Epithelial cell of proximal tubule (primary cell): ENCODE measurements at regions not wholly inside any gene's neighbourhood (a gene's known extent, or its start where the extent isn't known, plus 50 kb on each side); places are given as distances from the start of the nearest gene placed in this dataset.
"Not testable (repeated sequence)": the region's sequence is repeated elsewhere in the genome, so short reads cannot be mapped to it uniquely, and the experiment has no call there.

Source experiments
- DNase-seq: peaks from one replicate; pipeline ENCODE4 v3.0.0-alpha.2; 2011; ENCODE audit warnings: low read depth
- H3K4me3 ChIP-seq: 2 replicates; pipeline ENCODE4 v1.5.1; 2011; ENCODE audit warnings: low read depth, mild to moderate bottlenecking, low read length
- TF ChIP-seq, protein P1 (sequence below): conservative IDR thresholded peaks from 2 replicates; pipeline ENCODE4 v1.5.1; 2012; ENCODE audit warnings: low read depth, mild to moderate bottlenecking, low read length

GRCh38 chr14:85344847-85345570 lies 184.9 kb upstream of the FLRT2 start:
- no peak for DNase-seq
- TF ChIP-seq, protein P1, sequence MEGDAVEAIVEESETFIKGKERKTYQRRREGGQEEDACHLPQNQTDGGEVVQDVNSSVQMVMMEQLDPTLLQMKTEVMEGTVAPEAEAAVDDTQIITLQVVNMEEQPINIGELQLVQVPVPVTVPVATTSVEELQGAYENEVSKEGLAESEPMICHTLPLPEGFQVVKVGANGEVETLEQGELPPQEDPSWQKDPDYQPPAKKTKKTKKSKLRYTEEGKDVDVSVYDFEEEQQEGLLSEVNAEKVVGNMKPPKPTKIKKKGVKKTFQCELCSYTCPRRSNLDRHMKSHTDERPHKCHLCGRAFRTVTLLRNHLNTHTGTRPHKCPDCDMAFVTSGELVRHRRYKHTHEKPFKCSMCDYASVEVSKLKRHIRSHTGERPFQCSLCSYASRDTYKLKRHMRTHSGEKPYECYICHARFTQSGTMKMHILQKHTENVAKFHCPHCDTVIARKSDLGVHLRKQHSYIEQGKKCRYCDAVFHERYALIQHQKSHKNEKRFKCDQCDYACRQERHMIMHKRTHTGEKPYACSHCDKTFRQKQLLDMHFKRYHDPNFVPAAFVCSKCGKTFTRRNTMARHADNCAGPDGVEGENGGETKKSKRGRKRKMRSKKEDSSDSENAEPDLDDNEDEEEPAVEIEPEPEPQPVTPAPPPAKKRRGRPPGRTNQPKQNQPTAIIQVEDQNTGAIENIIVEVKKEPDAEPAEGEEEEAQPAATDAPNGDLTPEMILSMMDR, result no peak
- H3K4me3 ChIP-seq, result no peak overlapping the region

DNA sequence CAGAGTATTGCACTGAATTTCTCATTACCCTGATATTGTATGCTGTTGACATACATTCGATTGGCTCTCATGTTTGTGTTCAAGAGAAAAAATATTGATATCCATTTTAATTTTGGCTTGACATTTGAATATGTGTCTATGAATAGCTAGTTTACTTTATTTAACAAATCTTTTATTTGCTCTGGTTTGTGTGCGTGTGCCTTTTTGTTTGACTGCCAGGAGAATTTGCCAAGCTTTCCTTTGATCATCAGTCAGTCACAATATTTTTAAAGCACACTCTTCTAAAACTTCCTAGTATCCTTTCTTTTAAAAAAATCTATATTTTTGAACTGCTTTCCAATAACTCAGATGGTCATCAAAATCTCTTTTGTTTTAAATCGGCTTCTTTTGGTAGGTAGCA lies 179.3 kb upstream of the FLRT2 start:
- no peak overlapping the region for H3K4me3 ChIP-seq
- TF ChIP-seq, protein P1, result no peak
- DNase-seq, result no peak

DNA sequence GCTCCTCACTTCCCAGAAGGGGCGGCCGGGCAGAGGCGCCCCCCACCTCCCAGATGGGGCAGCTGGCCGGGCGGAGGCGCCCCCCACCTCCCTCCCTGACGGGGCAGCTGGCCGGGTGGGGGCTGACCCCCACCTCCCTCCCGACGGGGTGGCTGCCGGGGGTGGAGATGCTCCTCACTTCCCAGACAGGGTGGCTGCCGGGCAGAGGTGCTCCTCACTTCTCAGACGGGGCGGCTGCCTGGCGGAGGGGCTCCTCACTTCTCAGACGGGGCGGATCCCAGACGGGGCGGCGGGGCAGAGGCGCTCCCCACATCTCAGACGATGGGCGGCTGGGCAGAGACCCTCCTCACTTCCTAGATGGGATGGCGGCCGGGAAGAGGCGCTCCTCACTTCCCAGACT lies 177.4 kb upstream of the FLRT2 start:
- not testable (repeated sequence) for H3K4me3 ChIP-seq, DNase-seq

- no peak overlapping the region for H3K4me3 ChIP-seq
- no peak for DNase-seq
- TF ChIP-seq, protein P1, result no peak
These were observed 172.8 kb upstream of the FLRT2 start for GRCh38 chr14:85357120-85357519.

- TF ChIP-seq, protein P1, result no peak
- no peak for DNase-seq
- no peak overlapping the region for H3K4me3 ChIP-seq
These were observed 171.7 kb upstream of the FLRT2 start for GRCh38 chr14:85358136-85358785.

GRCh38 chr14:85359505-85359904 lies 170.4 kb upstream of the FLRT2 start:
- TF ChIP-seq, protein P1, result no peak
- no peak for DNase-seq
- H3K4me3 ChIP-seq, result no peak overlapping the region

- H3K4me3 ChIP-seq, result no peak overlapping the region
- no peak for DNase-seq
- TF ChIP-seq, protein P1, result no peak
These were observed 166.6 kb upstream of the FLRT2 start for GRCh38 chr14:85363358-85363757.
